BJ (cell line): ENCODE measurements at regions not wholly inside any gene's neighbourhood (a gene's known extent, or its start where the extent isn't known, plus 50 kb on each side); places are given as distances from the start of the nearest gene placed in this dataset.

Source experiments
- CTCF ChIA-PET: fragments of 350-600 bp; formaldehyde crosslinking; extraction: SDS; loops from one replicate; lab custom pipeline; 2021; ENCODE audit warnings: antibody characterized with exemption, inconsistent platforms; lab: Yijun Ruan, JAX
- POLR2A ChIA-PET: fragments of 300-600 bp; sonication (Branson Sonifier 250); formaldehyde crosslinking; extraction: SDS; loops from one replicate; lab custom pipeline; 2021; ENCODE audit warnings: antibody characterized with exemption; lab: Charles Lee
- DNase-seq: peaks from one replicate; pipeline ENCODE4 v3.0.0-alpha.2; 2011; ENCODE audit warnings: low read depth
- H3K27me3 ChIP-seq: 2 replicates; pipeline ENCODE4 v1.6.0; 2011; ENCODE audit warnings: low read length; ENCODE audit not compliant: control insufficient read depth, insufficient read depth
- H3K36me3 ChIP-seq: 2 replicates; pipeline ENCODE4 v1.5.1; 2011; ENCODE audit warnings: low read length; ENCODE audit not compliant: control insufficient read depth, insufficient read depth
- H3K4me3 ChIP-seq: 2 replicates; pipeline ENCODE4 v1.5.1; 2011; ENCODE audit warnings: low read depth, mild to moderate bottlenecking, control low read depth, low read length
- CTCF ChIP-seq: IDR thresholded peaks from 2 replicates; pipeline ENCODE4 v1.5.1; 2011; ENCODE audit warnings: low read depth, mild to moderate bottlenecking, control low read depth, inconsistent platforms, low read length, moderate library complexity; ENCODE audit not compliant: insufficient read depth

- Histone ChIP-seq H3K4me3 (no peak overlapping the region), H3K27me3 (no peaks in the 10 kb centered on the region), H3K36me3 (no peaks in the 10 kb centered on the region)
- ChIA-PET CTCF (no interaction called here), POLR2A (no interaction called here)
- DNase-seq, result no peak
- no peak for TF ChIP-seq CTCF
Observed at GRCh38 chr3:3745693-3746092, 53.5 kb upstream of the LRRN1 start.

- CTCF ChIA-PET, result no interaction called here
Observed at GRCh38 chr3:3744826-3745225, 54.4 kb upstream of the LRRN1 start.

DNA sequence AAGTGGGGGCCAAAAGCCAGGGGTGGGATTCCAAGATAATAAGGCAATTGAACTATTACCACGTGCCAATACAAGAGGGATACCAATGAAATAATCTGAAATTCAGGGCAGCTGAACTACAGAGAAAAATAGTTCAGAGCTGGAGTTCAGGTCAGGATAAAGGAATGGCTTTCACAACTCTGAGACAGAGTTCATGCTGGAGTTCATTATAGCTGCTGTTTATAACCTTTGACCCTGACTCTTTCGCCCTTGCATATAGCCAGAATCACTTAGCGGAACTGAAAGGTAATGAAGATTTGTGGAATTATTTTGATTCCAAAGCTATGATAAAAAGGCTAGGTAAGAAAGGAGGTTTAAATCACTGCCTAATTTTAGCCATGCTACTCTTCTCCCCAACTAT, 55.5 kb upstream of the LRRN1 start:
- POLR2A ChIA-PET, result no interaction called here
- no peaks in the 10 kb centered on the region for H3K36me3 ChIP-seq
- CTCF ChIA-PET, result no interaction called here
- TF ChIP-seq CTCF, result no peak
- no peak for DNase-seq
- no peak overlapping the region for H3K4me3 ChIP-seq
- no peaks in the 10 kb centered on the region for H3K27me3 ChIP-seq

More at GRCh38 chr3:3744826-3745225, 54.4 kb upstream of the LRRN1 start:
- POLR2A ChIA-PET, result no interaction called here
- no peak for TF ChIP-seq CTCF
- Histone ChIP-seq H3K27me3 (no peaks in the 10 kb centered on the region), H3K4me3 (no peak overlapping the region), H3K36me3 (no peaks in the 10 kb centered on the region)
- DNase-seq, result no peak

DNA sequence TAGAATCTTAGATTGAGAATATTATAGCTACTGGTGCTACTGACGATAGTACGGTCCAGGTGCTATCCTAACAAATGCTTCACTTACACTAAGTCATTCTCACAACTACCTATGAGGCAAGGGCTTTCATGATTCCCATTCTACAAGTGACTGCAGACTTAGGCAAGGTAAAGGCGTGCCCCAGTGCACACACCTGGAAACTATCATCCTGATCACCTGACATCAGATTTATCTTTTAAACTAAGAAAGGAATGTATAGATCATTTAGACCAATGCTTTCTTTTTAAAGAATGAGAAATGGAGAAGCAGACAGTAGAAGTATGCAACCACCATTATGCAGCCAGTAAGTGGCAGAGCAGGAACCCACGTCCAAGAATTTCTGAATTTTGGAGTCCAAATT, 59.2 kb upstream of the LRRN1 start:
- H3K4me3 ChIP-seq, result no peak overlapping the region
- ChIA-PET POLR2A (no interaction called here), CTCF (no interaction called here)
- H3K36me3 ChIP-seq, result no peaks in the 10 kb centered on the region
- H3K27me3 ChIP-seq, result no peaks in the 10 kb centered on the region
- no peak for DNase-seq
- TF ChIP-seq CTCF, result no peak

DNA sequence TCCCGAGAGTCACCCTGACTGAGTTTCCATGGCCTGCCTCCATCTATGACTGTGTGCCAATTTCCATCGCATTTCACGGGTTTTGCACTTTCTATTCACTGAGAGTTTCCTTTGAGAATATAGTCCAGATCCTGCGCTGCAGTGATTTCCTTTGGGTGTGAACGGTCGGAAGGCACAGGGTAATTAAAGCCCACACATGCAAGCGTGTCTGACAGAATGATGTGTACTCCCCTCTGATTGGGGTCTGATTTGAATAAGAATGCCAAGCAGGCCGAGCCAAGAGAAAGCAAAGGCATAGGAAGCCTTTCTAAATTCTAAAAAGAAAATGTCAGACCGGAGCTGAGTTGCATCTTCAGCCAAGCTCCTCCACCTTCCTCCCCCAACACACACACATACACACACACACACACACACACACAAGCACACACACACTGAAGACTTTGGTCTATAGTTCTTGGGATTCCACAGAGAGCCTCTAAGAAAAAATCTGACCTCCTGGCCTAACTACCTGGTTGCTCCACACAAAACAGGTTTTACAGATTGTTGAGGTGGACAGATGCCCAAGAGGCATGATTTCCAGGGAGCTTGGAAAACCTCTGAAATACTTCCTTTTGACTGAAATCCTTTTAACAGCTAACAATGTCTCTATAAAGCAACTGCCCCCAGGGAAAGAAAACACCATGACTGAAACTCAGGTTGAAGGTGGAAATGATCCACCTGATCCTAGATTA, 59.7 kb upstream of the LRRN1 start:
- DNase-seq, result no peak
- no peaks in the 10 kb centered on the region for H3K36me3 ChIP-seq
- TF ChIP-seq CTCF, result no peak
- H3K4me3 ChIP-seq, result no peak overlapping the region
- CTCF ChIA-PET, result no interaction called here
- POLR2A ChIA-PET, result no interaction called here
- no peaks in the 10 kb centered on the region for H3K27me3 ChIP-seq
